Suprapubic skin (tissue), 4 donors: ENCODE measurements at regions not wholly inside any gene's neighbourhood (a gene's known extent, or its start where the extent isn't known, plus 50 kb on each side); places are given as distances from the start of the nearest gene placed in this dataset.
A peak's percentile ranks its signal among the peaks of the same experiment; 100 is the strongest.

Experiments
- DNase-seq, 2 donors: peaks; one replicate each; pipeline ENCODE4 v3.0.0-alpha.2; 2019; ENCODE audit warnings: low spot score in 2 of 2
- H3K27ac ChIP-seq: fragments of 200-600 bp; sonication (generic); one replicate; pipeline ENCODE4 v1.5.1; 2019
- H3K27me3 ChIP-seq: fragments of 200-600 bp; sonication (generic); one replicate; pipeline ENCODE4 v1.5.1; 2019
- H3K36me3 ChIP-seq: fragments of 200-600 bp; sonication (generic); one replicate; pipeline ENCODE4 v1.5.1; 2019
- H3K4me1 ChIP-seq: fragments of 200-600 bp; sonication (generic); one replicate; pipeline ENCODE4 v1.5.1; 2019
- H3K4me3 ChIP-seq: fragments of 200-600 bp; sonication (generic); one replicate; pipeline ENCODE4 v1.5.1; 2019; ENCODE audit warnings: mild to moderate bottlenecking
- H3K9me3 ChIP-seq: fragments of 200-600 bp; sonication (generic); one replicate; pipeline ENCODE4 v1.5.1; 2019
- EP300 ChIP-seq: sonication (generic); formaldehyde crosslinking; IDR thresholded peaks from one replicate; pipeline ENCODE4 v1.6.1; 2017; ENCODE audit warnings: antibody characterized with exemption
- POLR2A ChIP-seq, 2 donors: fragments of 450-650 bp; IDR thresholded peaks; one replicate each; pipeline ENCODE4 v1.6.1; 2017; ENCODE audit warnings: antibody characterized with exemption in 2 of 2, mild to moderate bottlenecking in 2 of 2, moderate library complexity in 2 of 2
- POLR2AphosphoS5 ChIP-seq, 3 donors: sonication (generic); formaldehyde crosslinking; IDR thresholded peaks; one replicate each; pipeline ENCODE4 v1.6.1; 2017; ENCODE audit warnings: antibody characterized with exemption in 3 of 3
- WGBS: methylation state at CpG from one replicate; pipeline ENCODE4 v1.1.5; 2018; 5-methylcytosine and 5-hydroxymethylcytosine counted together
- TF ChIP-seq, protein P1 (sequence below), 2 donors: fragments of 200-600 bp in 1 of 2; fragments of 450-650 bp in 1 of 2; sonication (generic) in 1 of 2; IDR thresholded peaks; one replicate each; pipeline ENCODE4 v1.5.1; 2016 to 2019; ENCODE audit warnings: antibody characterized with exemption in 2 of 2, mild to moderate bottlenecking in 1 of 2, moderate library complexity in 1 of 2

DNA sequence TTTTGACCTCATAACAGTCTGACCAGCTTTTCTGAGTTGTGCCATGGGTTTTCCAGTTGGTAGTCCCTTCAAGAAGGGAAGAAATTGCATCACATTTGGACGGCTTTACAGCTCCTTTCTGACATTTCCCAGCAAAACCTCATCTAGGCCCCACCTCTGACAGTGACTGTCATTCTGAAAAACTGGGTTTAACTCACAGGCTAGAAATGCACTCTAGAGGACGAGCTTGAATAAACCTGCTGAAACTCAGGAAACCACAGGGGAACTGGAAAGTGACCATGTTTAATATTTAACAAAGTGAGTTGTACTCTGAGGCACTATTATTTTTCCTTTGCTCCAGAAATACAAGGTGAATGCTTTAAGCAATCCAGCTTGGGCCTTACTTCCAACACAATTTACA, 434.3 kb upstream of the RASGEF1B start:
- Histone ChIP-seq H3K27ac (no peak overlapping the region), H3K4me3 (no peak overlapping the region), H3K9me3 (no peaks in the 10 kb centered on the region), H3K36me3 (no peaks in the 10 kb centered on the region), H3K27me3 (no peaks in the 10 kb centered on the region), H3K4me1 (no peaks in the 10 kb centered on the region)
- no peak for DNase-seq
- 67% methylated on average over 2 of the region's 2 CpGs for WGBS
- TF ChIP-seq POLR2AphosphoS5 (IDR thresholded peaks at IDR 0.05) (no peak), POLR2A (IDR thresholded peaks at IDR 0.05) (no peak), EP300 (no peak)
- TF ChIP-seq, protein P1, sequence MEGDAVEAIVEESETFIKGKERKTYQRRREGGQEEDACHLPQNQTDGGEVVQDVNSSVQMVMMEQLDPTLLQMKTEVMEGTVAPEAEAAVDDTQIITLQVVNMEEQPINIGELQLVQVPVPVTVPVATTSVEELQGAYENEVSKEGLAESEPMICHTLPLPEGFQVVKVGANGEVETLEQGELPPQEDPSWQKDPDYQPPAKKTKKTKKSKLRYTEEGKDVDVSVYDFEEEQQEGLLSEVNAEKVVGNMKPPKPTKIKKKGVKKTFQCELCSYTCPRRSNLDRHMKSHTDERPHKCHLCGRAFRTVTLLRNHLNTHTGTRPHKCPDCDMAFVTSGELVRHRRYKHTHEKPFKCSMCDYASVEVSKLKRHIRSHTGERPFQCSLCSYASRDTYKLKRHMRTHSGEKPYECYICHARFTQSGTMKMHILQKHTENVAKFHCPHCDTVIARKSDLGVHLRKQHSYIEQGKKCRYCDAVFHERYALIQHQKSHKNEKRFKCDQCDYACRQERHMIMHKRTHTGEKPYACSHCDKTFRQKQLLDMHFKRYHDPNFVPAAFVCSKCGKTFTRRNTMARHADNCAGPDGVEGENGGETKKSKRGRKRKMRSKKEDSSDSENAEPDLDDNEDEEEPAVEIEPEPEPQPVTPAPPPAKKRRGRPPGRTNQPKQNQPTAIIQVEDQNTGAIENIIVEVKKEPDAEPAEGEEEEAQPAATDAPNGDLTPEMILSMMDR (IDR thresholded peaks at IDR 0.05): no peak

DNA sequence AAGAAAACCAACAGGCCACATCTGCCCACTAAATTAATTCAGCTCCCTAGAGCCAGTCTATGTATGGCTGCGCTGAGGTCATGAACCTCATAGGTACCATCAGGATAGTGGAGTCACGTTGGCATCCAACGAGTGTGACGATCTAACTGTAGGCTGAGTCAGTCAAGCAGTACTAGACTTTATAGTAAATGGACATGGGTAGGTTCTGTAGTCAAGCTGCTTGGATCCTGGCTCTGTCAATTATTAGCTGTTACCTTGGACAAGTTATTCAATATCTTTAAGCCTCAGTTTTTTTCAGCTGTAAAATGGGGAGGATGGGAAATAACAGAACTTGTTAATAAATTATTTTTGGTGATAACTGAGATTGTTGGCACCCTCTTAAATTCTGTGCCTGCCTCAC, 432.4 kb upstream of the RASGEF1B start:
- DNase-seq: no peak
- Histone ChIP-seq H3K9me3 (no peaks in the 10 kb centered on the region), H3K27me3 (no peaks in the 10 kb centered on the region), H3K27ac (no peak overlapping the region), H3K4me1 (no peaks in the 10 kb centered on the region), H3K36me3 (no peaks in the 10 kb centered on the region), H3K4me3 (no peak overlapping the region)
- TF ChIP-seq EP300 (no peak), POLR2AphosphoS5 (IDR thresholded peaks at IDR 0.05) (no peak), POLR2A (IDR thresholded peaks at IDR 0.05) (no peak)
- TF ChIP-seq, protein P1 (IDR thresholded peaks at IDR 0.05): no peak
- 97% methylated on average over 4 of the region's 4 CpGs for WGBS

DNA sequence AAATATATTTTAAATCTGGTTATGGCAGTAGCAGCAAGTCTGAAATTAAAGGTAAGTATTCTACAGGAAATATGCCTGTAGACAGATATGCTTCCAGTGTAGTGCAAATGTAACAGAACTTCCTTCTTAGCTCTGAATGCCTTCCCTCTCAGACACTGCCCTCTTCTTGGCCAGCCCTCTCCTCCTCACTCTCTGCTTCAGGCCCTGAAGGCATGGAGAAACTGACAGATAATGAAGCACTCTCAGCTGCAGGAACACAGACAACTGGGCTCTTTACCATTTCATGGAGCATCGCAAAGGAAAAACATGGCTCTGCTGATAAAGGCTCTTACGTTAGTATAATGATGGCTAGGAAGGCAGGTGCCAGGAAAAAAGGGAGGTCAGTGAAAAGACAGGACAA, 431.5 kb upstream of the RASGEF1B start:
- H3K27ac ChIP-seq: no peak overlapping the region
- DNase-seq: no peak
- 55% methylated on average over 2 of the region's 2 CpGs for WGBS
- H3K27me3 ChIP-seq: no peaks in the 10 kb centered on the region
- H3K9me3 ChIP-seq: no peaks in the 10 kb centered on the region
- H3K4me1 ChIP-seq: no peaks in the 10 kb centered on the region
- TF ChIP-seq POLR2AphosphoS5 (IDR thresholded peaks at IDR 0.05) (no peak), EP300 (no peak)
- no peaks in the 10 kb centered on the region for H3K36me3 ChIP-seq
- H3K4me3 ChIP-seq: no peak overlapping the region

DNA sequence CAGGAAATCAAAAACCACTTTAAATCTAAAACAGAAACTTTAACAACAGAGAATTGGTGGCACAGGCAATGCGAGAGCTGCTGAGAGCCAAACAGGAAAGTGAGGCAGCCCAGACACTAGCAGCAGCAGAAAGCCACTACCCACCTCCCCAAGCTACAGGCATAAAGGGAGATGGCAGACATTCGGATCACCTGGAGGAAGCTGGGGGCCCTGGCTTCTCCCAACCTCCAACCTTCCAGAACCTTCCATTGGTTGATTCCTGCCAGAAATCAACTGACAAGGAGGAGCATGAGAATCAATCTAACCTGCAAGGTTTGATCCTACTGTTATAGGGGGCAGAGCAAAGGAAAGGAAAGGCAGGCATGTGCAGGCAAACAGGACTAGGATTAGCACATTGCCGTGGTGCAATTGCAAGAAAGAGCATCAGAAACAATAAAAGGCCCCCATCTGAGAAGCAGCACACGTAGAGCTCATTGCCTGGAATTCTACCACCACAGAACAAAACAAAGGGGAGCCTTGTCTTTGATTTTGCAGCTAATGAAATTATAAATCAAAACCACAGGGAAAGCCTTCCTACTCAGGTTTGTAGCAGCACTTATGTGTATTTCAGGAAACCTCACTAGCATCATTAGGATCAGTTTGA, 427.3 kb upstream of the RASGEF1B start:
- Histone ChIP-seq H3K27ac (no peak overlapping the region), H3K27me3 (no peaks in the 10 kb centered on the region), H3K4me3 (no peak overlapping the region), H3K4me1 (peaks cover 10% of the 10 kb centered on the region), H3K9me3 (no peaks in the 10 kb centered on the region), H3K36me3 (no peaks in the 10 kb centered on the region)
- no peak for DNase-seq
- TF ChIP-seq POLR2A (IDR thresholded peaks at IDR 0.05): no peak
- TF ChIP-seq EP300: no peak
- no peak for TF ChIP-seq POLR2AphosphoS5 (IDR thresholded peaks at IDR 0.05)
- TF ChIP-seq, protein P1 (IDR thresholded peaks at IDR 0.05): no peak
- WGBS: 60% methylated on average over 4 of the region's 4 CpGs

DNA sequence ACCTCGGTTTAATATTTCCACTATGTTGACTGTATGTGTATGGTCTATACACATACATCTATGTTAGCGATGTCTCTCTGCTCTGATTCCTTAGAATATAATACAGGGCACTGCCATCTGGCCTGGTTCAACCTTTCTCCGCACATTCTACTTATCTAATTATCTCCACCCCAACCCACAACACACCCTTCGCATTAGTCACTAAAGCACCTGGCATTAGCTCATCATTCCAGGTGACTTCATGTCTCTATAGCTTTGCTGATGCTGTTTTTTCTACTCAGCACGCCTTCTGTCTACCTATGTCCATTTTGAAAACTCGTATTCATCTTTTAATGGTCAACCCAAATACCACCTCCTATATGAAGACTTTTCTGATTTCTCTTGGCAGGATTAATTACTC, 425.2 kb upstream of the RASGEF1B start:
- no peaks in the 10 kb centered on the region for H3K36me3 ChIP-seq
- peaks cover 10% of the 10 kb centered on the region for H3K4me1 ChIP-seq
- no peak for DNase-seq
- no peaks in the 10 kb centered on the region for H3K27me3 ChIP-seq
- H3K9me3 ChIP-seq: no peaks in the 10 kb centered on the region
- TF ChIP-seq POLR2AphosphoS5 (IDR thresholded peaks at IDR 0.05) (no peak), POLR2A (IDR thresholded peaks at IDR 0.05) (no peak), EP300 (no peak)
- TF ChIP-seq, protein P1 (IDR thresholded peaks at IDR 0.05): no peak
- peak overlapping the region; percentile 27 for H3K27ac ChIP-seq
- 55% methylated on average over 6 of the region's 6 CpGs for WGBS
- no peak overlapping the region for H3K4me3 ChIP-seq
